ENCODE measurements at regions not wholly inside any gene's neighbourhood (a gene's known extent, or its start where the extent isn't known, plus 50 kb on each side); places are given as distances from the start of the nearest gene placed in this dataset.

DNA sequence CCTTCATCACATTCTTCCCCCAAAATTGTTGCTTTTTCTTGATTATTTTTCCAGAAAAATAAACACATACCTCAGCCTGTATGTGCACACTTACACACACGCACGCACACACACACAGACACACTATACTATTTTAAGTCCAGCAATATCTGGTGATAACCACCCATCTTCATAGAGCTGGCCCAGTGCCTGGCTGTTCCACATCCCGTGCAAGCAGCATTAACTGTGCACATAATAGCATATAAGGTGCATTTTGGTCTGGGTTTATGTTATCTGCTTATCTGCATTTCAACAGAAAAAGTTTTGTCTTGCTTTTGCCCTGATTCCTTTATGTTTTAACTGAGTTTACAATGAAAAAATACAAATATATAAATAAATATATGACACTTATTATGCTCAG lies 143.1 kb upstream of the KLF6 start:
- Histone ChIP-seq H3K4me3 (ENCODE audit: low read length) (no peak overlapping the region), H3K4me1 (ENCODE audit: control insufficient read depth, insufficient read depth, low read length) (peaks cover 4% of the 10 kb centered on the region), H3K27ac (ENCODE audit: low read length) (no peak overlapping the region), H3K36me3 (ENCODE audit: control insufficient read depth, insufficient read depth, low read length) (no peaks in the 10 kb centered on the region), H3K27me3 (ENCODE audit: control insufficient read depth, insufficient read depth, low read length) (no peaks in the 10 kb centered on the region), H3K9me3 (ENCODE audit: control insufficient read depth, insufficient read depth, low read length) (no peaks in the 10 kb centered on the region)
- no peaks in the 10 kb centered on the region for H3K27me3 Mint-ChIP-seq (ENCODE audit: low read depth in 2 of 2)
- intact Hi-C loops (cut with micrococcal nuclease) = no loop called here
- H3K4me1 Mint-ChIP-seq = peaks cover 6 to 11% of the 10 kb centered on the region in 2 donors
- ATAC-seq (no peak), DNase-seq (no peak)
- no peak overlapping the region for H3K4me3 Mint-ChIP-seq
- no peaks in the 10 kb centered on the region for H3K36me3 Mint-ChIP-seq
- 62% methylated on average over 2 of the region's 3 CpGs for WGBS (ENCODE audit: insufficient coverage)
- no peaks in the 10 kb centered on the region for H3K9me3 Mint-ChIP-seq
- TF ChIP-seq, protein P1, sequence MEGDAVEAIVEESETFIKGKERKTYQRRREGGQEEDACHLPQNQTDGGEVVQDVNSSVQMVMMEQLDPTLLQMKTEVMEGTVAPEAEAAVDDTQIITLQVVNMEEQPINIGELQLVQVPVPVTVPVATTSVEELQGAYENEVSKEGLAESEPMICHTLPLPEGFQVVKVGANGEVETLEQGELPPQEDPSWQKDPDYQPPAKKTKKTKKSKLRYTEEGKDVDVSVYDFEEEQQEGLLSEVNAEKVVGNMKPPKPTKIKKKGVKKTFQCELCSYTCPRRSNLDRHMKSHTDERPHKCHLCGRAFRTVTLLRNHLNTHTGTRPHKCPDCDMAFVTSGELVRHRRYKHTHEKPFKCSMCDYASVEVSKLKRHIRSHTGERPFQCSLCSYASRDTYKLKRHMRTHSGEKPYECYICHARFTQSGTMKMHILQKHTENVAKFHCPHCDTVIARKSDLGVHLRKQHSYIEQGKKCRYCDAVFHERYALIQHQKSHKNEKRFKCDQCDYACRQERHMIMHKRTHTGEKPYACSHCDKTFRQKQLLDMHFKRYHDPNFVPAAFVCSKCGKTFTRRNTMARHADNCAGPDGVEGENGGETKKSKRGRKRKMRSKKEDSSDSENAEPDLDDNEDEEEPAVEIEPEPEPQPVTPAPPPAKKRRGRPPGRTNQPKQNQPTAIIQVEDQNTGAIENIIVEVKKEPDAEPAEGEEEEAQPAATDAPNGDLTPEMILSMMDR (IDR thresholded peaks at IDR 0.05) = no peak
- H3K27ac Mint-ChIP-seq = no peak overlapping the region

DNA sequence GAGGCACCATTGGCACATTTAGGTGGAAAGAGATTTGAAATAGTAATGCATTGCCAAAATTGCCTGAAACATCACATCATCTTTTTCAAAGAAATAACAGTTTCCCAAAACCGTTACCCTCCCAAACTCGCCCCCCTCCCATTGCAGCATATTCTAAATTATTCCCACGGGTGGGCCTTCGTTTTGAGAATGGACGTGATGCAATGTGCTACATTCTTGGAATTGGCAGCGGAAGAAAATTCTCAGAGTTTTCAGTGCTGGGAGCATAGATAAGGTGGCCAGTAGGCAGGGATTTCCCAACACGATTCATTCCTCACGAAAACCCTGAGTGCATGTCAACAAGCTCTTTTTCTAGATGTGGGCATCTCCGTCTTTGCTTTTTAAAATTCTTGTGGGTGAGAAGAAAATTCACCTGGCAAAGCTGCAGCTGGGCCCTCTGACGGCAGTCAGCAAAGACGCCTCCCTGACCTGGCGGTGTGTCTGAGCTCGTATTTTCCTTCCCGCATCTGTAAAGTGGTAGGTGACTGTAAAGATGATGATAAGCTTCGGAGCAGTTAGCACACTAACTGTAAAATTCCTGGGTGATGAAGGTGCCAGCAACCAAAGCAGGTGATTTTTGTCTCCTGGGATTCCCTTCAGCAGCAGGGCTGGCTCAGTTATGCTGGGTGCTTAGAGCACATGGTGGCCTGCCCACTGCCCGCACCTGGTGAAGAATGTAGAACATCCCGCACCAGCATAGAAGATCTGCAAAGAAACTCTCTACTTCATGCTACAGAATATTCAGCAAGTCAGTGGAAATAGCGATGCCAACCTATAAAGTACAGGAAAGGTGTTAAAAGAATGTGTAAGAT lies 141.9 kb upstream of the KLF6 start:
- H3K9me3 ChIP-seq (ENCODE audit: control insufficient read depth, insufficient read depth, low read length) = no peaks in the 10 kb centered on the region
- no peak overlapping the region for H3K27ac ChIP-seq (ENCODE audit: low read length)
- 74% methylated on average over 17 of the region's 18 CpGs for WGBS (ENCODE audit: insufficient coverage)
- no peak for DNase-seq
- no peak for ATAC-seq
- H3K27me3 ChIP-seq (ENCODE audit: control insufficient read depth, insufficient read depth, low read length) = no peaks in the 10 kb centered on the region
- no peaks in the 10 kb centered on the region for H3K9me3 Mint-ChIP-seq
- no peak overlapping the region for H3K4me3 Mint-ChIP-seq
- TF ChIP-seq, protein P1 (IDR thresholded peaks at IDR 0.05) = no peak
- H3K27me3 Mint-ChIP-seq (ENCODE audit: low read depth in 2 of 2) = no peaks in the 10 kb centered on the region
- peaks cover 6 to 11% of the 10 kb centered on the region in 2 donors for H3K4me1 Mint-ChIP-seq
- H3K36me3 Mint-ChIP-seq = no peaks in the 10 kb centered on the region
- no peak overlapping the region for H3K27ac Mint-ChIP-seq
- no peak overlapping the region for H3K4me3 ChIP-seq (ENCODE audit: low read length)
- H3K4me1 ChIP-seq (ENCODE audit: control insufficient read depth, insufficient read depth, low read length) = peaks cover 4% of the 10 kb centered on the region
- no peaks in the 10 kb centered on the region for H3K36me3 ChIP-seq (ENCODE audit: control insufficient read depth, insufficient read depth, low read length)
- intact Hi-C loops (cut with micrococcal nuclease) = no loop called here

DNA sequence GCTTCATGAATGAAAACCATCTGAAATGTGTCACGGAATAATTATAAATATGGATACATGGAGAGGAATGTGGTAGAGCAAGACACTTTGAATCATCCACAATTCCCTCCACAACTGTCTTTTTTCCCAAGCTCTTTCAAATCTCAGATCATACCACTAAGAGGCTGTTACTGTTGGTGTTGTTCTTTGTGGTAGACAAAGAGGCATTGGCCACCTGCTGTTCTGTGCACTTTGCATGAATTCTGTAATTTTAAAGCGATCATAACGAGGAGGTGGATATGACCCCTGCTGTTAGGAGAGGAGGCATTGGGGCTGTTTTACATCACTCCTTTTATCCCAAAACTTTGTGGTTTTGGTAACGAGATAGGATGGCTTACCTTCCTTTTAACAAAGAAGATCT lies 141.2 kb upstream of the KLF6 start:
- Mint-ChIP-seq H3K27ac (no peak overlapping the region), H3K36me3 (no peaks in the 10 kb centered on the region), H3K27me3 (ENCODE audit: low read depth in 2 of 2) (no peaks in the 10 kb centered on the region), H3K4me3 (no peak overlapping the region), H3K9me3 (no peaks in the 10 kb centered on the region), H3K4me1 (peaks cover 6 to 8% of the 10 kb centered on the region in 2 donors)
- Histone ChIP-seq H3K36me3 (ENCODE audit: control insufficient read depth, insufficient read depth, low read length) (no peaks in the 10 kb centered on the region), H3K4me3 (ENCODE audit: low read length) (no peak overlapping the region), H3K9me3 (ENCODE audit: control insufficient read depth, insufficient read depth, low read length) (no peaks in the 10 kb centered on the region), H3K4me1 (ENCODE audit: control insufficient read depth, insufficient read depth, low read length) (peaks cover 4% of the 10 kb centered on the region), H3K27me3 (ENCODE audit: control insufficient read depth, insufficient read depth, low read length) (no peaks in the 10 kb centered on the region), H3K27ac (ENCODE audit: low read length) (no peak overlapping the region)
- TF ChIP-seq, protein P1 (IDR thresholded peaks at IDR 0.05) = no peak
- ATAC-seq (no peak), DNase-seq (no peak)
- WGBS (ENCODE audit: insufficient coverage) = no CpG with 5 or more reads among the region's 4 CpGs
- intact Hi-C loops (cut with micrococcal nuclease) = no loop called here

DNA sequence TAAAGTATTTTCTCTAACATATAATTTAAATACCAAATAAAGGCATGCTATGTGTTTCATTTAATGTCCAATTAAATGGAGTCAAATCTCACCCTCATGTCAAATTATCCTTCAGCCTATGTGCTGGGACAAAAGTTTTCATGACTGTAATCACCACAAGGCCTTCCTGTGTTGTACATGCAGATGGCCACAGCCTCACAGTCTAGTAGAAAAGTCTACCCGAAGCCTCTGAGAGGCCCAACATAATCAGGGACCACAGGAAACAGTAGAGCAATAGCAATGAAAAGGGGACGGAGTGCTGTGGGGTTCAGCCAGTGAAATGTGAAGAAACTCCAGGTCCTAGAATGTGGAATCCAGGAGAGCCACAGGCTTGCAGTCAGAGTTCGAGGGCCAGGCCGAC lies 140.2 kb upstream of the KLF6 start:
- Histone ChIP-seq H3K4me1 (ENCODE audit: control insufficient read depth, insufficient read depth, low read length) (peaks cover 4% of the 10 kb centered on the region), H3K4me3 (ENCODE audit: low read length) (no peak overlapping the region), H3K27me3 (ENCODE audit: control insufficient read depth, insufficient read depth, low read length) (no peaks in the 10 kb centered on the region), H3K36me3 (ENCODE audit: control insufficient read depth, insufficient read depth, low read length) (no peaks in the 10 kb centered on the region), H3K9me3 (ENCODE audit: control insufficient read depth, insufficient read depth, low read length) (no peaks in the 10 kb centered on the region), H3K27ac (ENCODE audit: low read length) (no peak overlapping the region)
- DNase-seq (no peak), ATAC-seq (peak in 2 of 3 donors; percentile 46 to 63)
- 72% methylated on average over 4 of the region's 4 CpGs for WGBS (ENCODE audit: insufficient coverage)
- peak overlapping the region in 1 of 2 donors; percentile 21 for H3K27ac Mint-ChIP-seq
- intact Hi-C loops (cut with micrococcal nuclease) = no loop called here
- H3K27me3 Mint-ChIP-seq (ENCODE audit: low read depth in 2 of 2) = no peaks in the 10 kb centered on the region
- no peaks in the 10 kb centered on the region for H3K9me3 Mint-ChIP-seq
- H3K4me3 Mint-ChIP-seq = no peak overlapping the region
- no peaks in the 10 kb centered on the region for H3K36me3 Mint-ChIP-seq
- H3K4me1 Mint-ChIP-seq = peaks cover 6% of the 10 kb centered on the region in 2 donors
- TF ChIP-seq, protein P1 (IDR thresholded peaks at IDR 0.05) = no peak

Measured in natural killer cell (primary cell).